ENCODE measurements at regions not wholly inside any gene's neighbourhood (a gene's known extent, or its start where the extent isn't known, plus 50 kb on each side); places are given as distances from the start of the nearest gene placed in this dataset.

DNA sequence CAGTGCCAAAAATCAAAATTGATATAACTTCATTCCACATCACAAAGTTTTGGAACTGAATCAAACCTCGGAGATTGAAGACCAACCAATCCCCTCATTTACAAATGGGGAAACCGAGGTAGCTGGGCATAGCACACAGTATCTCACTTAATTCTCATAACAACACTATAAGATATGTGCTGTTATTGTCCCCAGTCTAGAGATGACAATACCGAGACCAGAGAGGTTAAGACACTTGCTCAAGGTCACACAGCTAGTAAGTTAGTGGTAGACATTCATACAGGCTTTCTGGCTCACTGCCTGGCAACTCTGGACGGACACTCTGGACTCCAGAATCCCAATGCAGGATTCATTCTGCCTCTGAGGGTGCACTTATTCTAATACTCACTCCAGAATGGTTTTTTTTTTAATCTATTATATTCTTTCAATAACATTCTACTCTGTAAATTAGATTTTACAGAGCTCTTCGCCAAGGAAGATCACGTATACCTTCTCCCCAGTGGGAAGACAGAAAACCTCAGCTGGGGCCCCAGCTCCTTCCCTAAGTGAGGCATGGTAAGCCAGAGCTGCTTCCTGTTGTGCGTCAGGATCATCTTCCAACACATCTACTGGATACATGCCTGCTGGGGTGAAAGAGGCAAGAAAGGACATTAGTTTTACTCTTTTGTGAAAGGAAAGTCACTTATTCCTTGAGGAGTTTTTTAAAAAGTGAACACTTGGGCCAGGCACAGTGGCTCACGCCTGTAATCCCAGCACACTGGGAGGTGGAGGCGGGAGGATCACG is 128.4 kb upstream of the IGF1R start:
- TF ChIP-seq, protein P1, sequence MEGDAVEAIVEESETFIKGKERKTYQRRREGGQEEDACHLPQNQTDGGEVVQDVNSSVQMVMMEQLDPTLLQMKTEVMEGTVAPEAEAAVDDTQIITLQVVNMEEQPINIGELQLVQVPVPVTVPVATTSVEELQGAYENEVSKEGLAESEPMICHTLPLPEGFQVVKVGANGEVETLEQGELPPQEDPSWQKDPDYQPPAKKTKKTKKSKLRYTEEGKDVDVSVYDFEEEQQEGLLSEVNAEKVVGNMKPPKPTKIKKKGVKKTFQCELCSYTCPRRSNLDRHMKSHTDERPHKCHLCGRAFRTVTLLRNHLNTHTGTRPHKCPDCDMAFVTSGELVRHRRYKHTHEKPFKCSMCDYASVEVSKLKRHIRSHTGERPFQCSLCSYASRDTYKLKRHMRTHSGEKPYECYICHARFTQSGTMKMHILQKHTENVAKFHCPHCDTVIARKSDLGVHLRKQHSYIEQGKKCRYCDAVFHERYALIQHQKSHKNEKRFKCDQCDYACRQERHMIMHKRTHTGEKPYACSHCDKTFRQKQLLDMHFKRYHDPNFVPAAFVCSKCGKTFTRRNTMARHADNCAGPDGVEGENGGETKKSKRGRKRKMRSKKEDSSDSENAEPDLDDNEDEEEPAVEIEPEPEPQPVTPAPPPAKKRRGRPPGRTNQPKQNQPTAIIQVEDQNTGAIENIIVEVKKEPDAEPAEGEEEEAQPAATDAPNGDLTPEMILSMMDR (IDR thresholded peaks at IDR 0.05), result no peak
- no peak for TF ChIP-seq POLR2A (IDR thresholded peaks at IDR 0.05)

Measured in esophagus squamous epithelium (tissue), 4 donors.